Kidney (tissue), 13 donors: ENCODE measurements at regions not wholly inside any gene's neighbourhood (a gene's known extent, or its start where the extent isn't known, plus 50 kb on each side); places are given as distances from the start of the nearest gene placed in this dataset.

Source experiments
- DNase-seq, 5 donors: peaks; one replicate each; pipeline ENCODE4 v3.0.0-alpha.2; 2013 to 2020
- FAIRE-seq: peaks from 2 replicates; lab custom pipeline; 2012; peaks lifted over from hg19 to GRCh38; lab: Jason Lieb, UNC
- H3K27ac ChIP-seq, 2 donors: one replicate each; pipeline ENCODE4 v1.7.0; 2013; ENCODE audit warnings: low read depth in 2 of 2, low read length in 2 of 2, inconsistent platforms in 1 of 2
- H3K27me3 ChIP-seq: one replicate; pipeline ENCODE4 v1.7.1; 2013; ENCODE audit warnings: low read length, inconsistent platforms; ENCODE audit not compliant: control insufficient read depth, insufficient read depth
- H3K36me3 ChIP-seq, 3 donors: one replicate each; pipeline versions ENCODE4 v1.7.0 to v1.7.1; 2013; ENCODE audit warnings: low read length in 3 of 3, control low read depth in 1 of 3, inconsistent platforms in 1 of 3; ENCODE audit not compliant: insufficient read depth in 3 of 3, control insufficient read depth in 2 of 3
- H3K4me1 ChIP-seq, 3 donors: one replicate each; pipeline versions ENCODE4 v1.7.0 to v1.7.1; 2013; ENCODE audit warnings: low read length in 3 of 3, inconsistent platforms in 1 of 3, low read depth in 1 of 3; ENCODE audit not compliant: control insufficient read depth in 2 of 3, insufficient read depth in 2 of 3
- H3K4me3 ChIP-seq, 3 donors: one replicate each; pipeline versions ENCODE4 v1.7.0 to v1.8.1; 2013; ENCODE audit warnings: low read length in 3 of 3, control low read depth in 1 of 3, inconsistent platforms in 1 of 3
- H3K9ac ChIP-seq, 3 donors: one replicate each; pipeline versions ENCODE4 v1.7.0 to v1.7.1; 2013; ENCODE audit warnings: low read length in 3 of 3, control low read depth in 1 of 3, inconsistent platforms in 1 of 3
- H3K9me3 ChIP-seq, 3 donors: one replicate each; pipeline versions ENCODE4 v1.7.0 to v1.7.1; 2013; ENCODE audit warnings: low read length in 3 of 3, control low read depth in 1 of 3, inconsistent platforms in 1 of 3; ENCODE audit not compliant: control insufficient read depth in 2 of 3, insufficient read depth in 1 of 3
- CTCF ChIP-seq: IDR thresholded peaks from 3 replicates; pipeline ENCODE4 v1.5.1; 2012; ENCODE audit warnings: mild to moderate bottlenecking, moderate library complexity, borderline replicate concordance; ENCODE audit not compliant: insufficient read depth; ENCODE audit errors: extremely low read depth
- intact Hi-C: fragments of 100-400 bp; cut with DNase I; formaldehyde crosslinking; loops from one replicate; pipeline ENCODE4 v1.11.1; 2022
- donor health status: control.
- donor health status: control.
- donor health status: control.
- donor health status: control.
- donor health status: control.
- donor health status: DM: yes; HTN: yes; CAD: no.
- donor health status: Normal renal cell carcinoma (clear cell type).

- DNase-seq (no peak), FAIRE-seq (no peak)
- Histone ChIP-seq H3K27me3 (no peaks in the 10 kb centered on the region), H3K9me3 (no peaks in the 10 kb centered on the region), H3K4me3 (no peak overlapping the region), H3K27ac (no peak overlapping the region), H3K4me1 (no peaks in the 10 kb centered on the region), H3K36me3 (no peaks in the 10 kb centered on the region), H3K9ac (no peak overlapping the region)
- no peak for TF ChIP-seq CTCF
- intact Hi-C loops: no loop called here
These were observed 468.1 kb downstream of the CD83 start for GRCh38 chr6:14585689-14586088.

- H3K36me3 ChIP-seq: no peaks in the 10 kb centered on the region
- intact Hi-C loops: no loop called here
- no peak overlapping the region for H3K27ac ChIP-seq
- TF ChIP-seq CTCF: no peak
- no peaks in the 10 kb centered on the region for H3K27me3 ChIP-seq
- DNase-seq (no peak), FAIRE-seq (no peak)
- no peak overlapping the region for H3K4me3 ChIP-seq
- no peaks in the 10 kb centered on the region for H3K9me3 ChIP-seq
- H3K4me1 ChIP-seq: no peaks in the 10 kb centered on the region
- H3K9ac ChIP-seq: no peak overlapping the region
These were observed 471.6 kb downstream of the CD83 start for GRCh38 chr6:14589175-14589574.

- DNase-seq: no peak
- H3K27ac ChIP-seq: no peak overlapping the region
- intact Hi-C loops: no loop called here
- H3K9me3 ChIP-seq: no peaks in the 10 kb centered on the region
- no peaks in the 10 kb centered on the region for H3K27me3 ChIP-seq
- no peak for FAIRE-seq
- no peaks in the 10 kb centered on the region for H3K36me3 ChIP-seq
- no peak for TF ChIP-seq CTCF
- no peak overlapping the region for H3K4me3 ChIP-seq
- H3K9ac ChIP-seq: no peak overlapping the region
- H3K4me1 ChIP-seq: no peaks in the 10 kb centered on the region
These were observed 473.0 kb downstream of the CD83 start for GRCh38 chr6:14590586-14590985.

GRCh38 chr6:14591998-14592397 lies 474.4 kb downstream of the CD83 start:
- H3K36me3 ChIP-seq: no peaks in the 10 kb centered on the region
- no peak for DNase-seq
- no peaks in the 10 kb centered on the region for H3K27me3 ChIP-seq
- TF ChIP-seq CTCF: no peak
- FAIRE-seq: no peak
- no peak overlapping the region for H3K4me3 ChIP-seq
- H3K27ac ChIP-seq: no peak overlapping the region
- intact Hi-C loops: no loop called here
- no peaks in the 10 kb centered on the region for H3K4me1 ChIP-seq
- no peaks in the 10 kb centered on the region for H3K9me3 ChIP-seq
- no peak overlapping the region for H3K9ac ChIP-seq
